H9 (cell line): ENCODE measurements at regions not wholly inside any gene's neighbourhood (a gene's known extent, or its start where the extent isn't known, plus 50 kb on each side); places are given as distances from the start of the nearest gene placed in this dataset.

ENCODE experiments used
- DNase-seq: peaks from one replicate; pipeline ENCODE4 v3.0.0-alpha.2; 2017
- H2AFZ ChIP-seq: one replicate; pipeline ENCODE4 v1.6.1; 2013; ENCODE audit warnings: mild to moderate bottlenecking, low read length, control low read depth, moderate library complexity
- H2AK5ac ChIP-seq: 2 replicates; pipeline ENCODE4 v1.6.1; 2013; ENCODE audit warnings: low read length, control low read depth, mixed read lengths; ENCODE audit not compliant: insufficient read length
- H2BK120ac ChIP-seq: one replicate; pipeline ENCODE4 v1.6.1; 2013; ENCODE audit warnings: low read depth, mild to moderate bottlenecking, low read length, control low read depth, inconsistent platforms; ENCODE audit not compliant: poor library complexity, severe bottlenecking
- H2BK12ac ChIP-seq: 2 replicates; pipeline ENCODE4 v1.6.1; 2013; ENCODE audit warnings: low read length, control low read depth, mixed read lengths, low read depth; ENCODE audit not compliant: insufficient read length
- H2BK15ac ChIP-seq: 2 replicates; pipeline ENCODE4 v1.6.1; 2013; ENCODE audit warnings: low read depth, low read length, control low read depth
- H2BK20ac ChIP-seq: one replicate; pipeline ENCODE4 v1.6.1; 2013; ENCODE audit warnings: low read depth, mild to moderate bottlenecking, low read length, control low read depth, inconsistent platforms; ENCODE audit not compliant: poor library complexity, severe bottlenecking
- H2BK5ac ChIP-seq: 2 replicates; pipeline ENCODE4 v1.6.1; 2013; ENCODE audit warnings: low read length, control low read depth, mixed read lengths; ENCODE audit not compliant: insufficient read length
- H3K14ac ChIP-seq: 2 replicates; pipeline ENCODE4 v1.6.1; 2013; ENCODE audit warnings: low read length, control low read depth; ENCODE audit not compliant: insufficient read depth
- H3K18ac ChIP-seq: 2 replicates; pipeline ENCODE4 v1.6.1; 2013; ENCODE audit warnings: low read depth, mild to moderate bottlenecking, mixed read lengths, low read length, control low read depth; ENCODE audit not compliant: insufficient read length
- H3K23ac ChIP-seq: 2 replicates; pipeline ENCODE4 v1.6.1; 2013; ENCODE audit warnings: low read length, control low read depth, mixed read lengths, low read depth; ENCODE audit not compliant: insufficient read length
- H3K23me2 ChIP-seq: 2 replicates; pipeline ENCODE4 v1.6.1; 2013; ENCODE audit warnings: low read depth, mild to moderate bottlenecking, mixed read lengths, low read length, control low read depth; ENCODE audit not compliant: insufficient read length, poor library complexity, severe bottlenecking
- H3K27ac ChIP-seq: 2 replicates; pipeline ENCODE4 v1.5.1; 2013; ENCODE audit warnings: low read length, control low read depth, mixed read lengths, low read depth; ENCODE audit not compliant: insufficient read length
- H3K27me3 ChIP-seq: 2 replicates; pipeline ENCODE4 v1.6.1; 2013; ENCODE audit warnings: low read length, control low read depth, inconsistent platforms; ENCODE audit not compliant: insufficient read depth
- H3K4ac ChIP-seq: 2 replicates; pipeline ENCODE4 v1.6.1; 2013; ENCODE audit warnings: low read depth, mild to moderate bottlenecking, control low read depth, inconsistent platforms, low read length, moderate library complexity
- H3K4me1 ChIP-seq: 2 replicates; pipeline ENCODE4 v1.6.1; 2013; ENCODE audit warnings: low read length, control low read depth, inconsistent platforms; ENCODE audit not compliant: insufficient read depth
- H3K4me2 ChIP-seq: 2 replicates; pipeline ENCODE4 v1.6.1; 2013; ENCODE audit warnings: low read length, control low read depth, mixed read lengths; ENCODE audit not compliant: insufficient read length, insufficient read depth
- H3K56ac ChIP-seq: 2 replicates; pipeline ENCODE4 v1.6.1; 2013; ENCODE audit warnings: low read depth, mild to moderate bottlenecking, mixed read lengths, low read length, control low read depth; ENCODE audit not compliant: insufficient read length
- H3K79me1 ChIP-seq: 2 replicates; pipeline ENCODE4 v1.6.1; 2013; ENCODE audit warnings: low read depth, mild to moderate bottlenecking, moderate library complexity, low read length, control low read depth, inconsistent platforms; ENCODE audit not compliant: insufficient read depth, poor library complexity, severe bottlenecking
- H3K79me2 ChIP-seq: 2 replicates; pipeline ENCODE4 v1.6.1; 2013; ENCODE audit warnings: low read length, control low read depth, inconsistent platforms; ENCODE audit not compliant: insufficient read depth
- H3K9ac ChIP-seq: 2 replicates; pipeline ENCODE4 v1.6.1; 2013; ENCODE audit warnings: low read length, control low read depth, mixed read lengths; ENCODE audit not compliant: insufficient read length; ENCODE audit errors: extremely low read depth
- H3K9me3 ChIP-seq: one replicate; pipeline ENCODE4 v1.6.1; 2013; ENCODE audit warnings: low read depth, low read length, inconsistent platforms; ENCODE audit not compliant: control insufficient read depth
- H3T11ph ChIP-seq: one replicate; pipeline ENCODE4 v1.6.1; 2013; ENCODE audit warnings: mild to moderate bottlenecking, low read length, control low read depth, inconsistent platforms
- H4K20me1 ChIP-seq: one replicate; pipeline ENCODE4 v1.6.1; 2013; ENCODE audit not compliant: control insufficient read depth, insufficient read length, insufficient read depth
- H4K5ac ChIP-seq: 2 replicates; pipeline ENCODE4 v1.6.1; 2013; ENCODE audit warnings: low read depth, mild to moderate bottlenecking, mixed read lengths, low read length, control low read depth; ENCODE audit not compliant: insufficient read length
- H4K8ac ChIP-seq: replicated peaks from 2 replicates; pipeline ENCODE4 v1.6.1; 2013; ENCODE audit warnings: low read length, control low read depth, mixed read lengths, low read depth; ENCODE audit not compliant: insufficient read length
- H4K91ac ChIP-seq: 2 replicates; pipeline ENCODE4 v1.6.1; 2013; ENCODE audit warnings: low read depth, mild to moderate bottlenecking, moderate library complexity, mixed read lengths, low read length, control low read depth; ENCODE audit not compliant: insufficient read length
- H3K27ac Mint-ChIP-seq, 3 experiments: 2 replicates in 2 of 3; 3 replicates in 1 of 3; pipeline ENCODE4 v1.8.0; 2020 to 2021; ENCODE audit warnings: mixed read lengths in 3 of 3, mild to moderate bottlenecking in 1 of 3, moderate library complexity in 1 of 3
- H3K27me3 Mint-ChIP-seq: 2 replicates; pipeline ENCODE4 v1.8.0; 2021; ENCODE audit warnings: low read depth, mild to moderate bottlenecking, moderate library complexity, mixed read lengths
- H3K36me3 Mint-ChIP-seq, 3 experiments: 2 replicates in 2 of 3; 3 replicates in 1 of 3; pipeline ENCODE4 v1.8.0; 2020 to 2021; ENCODE audit warnings: low read depth in 3 of 3, mixed read lengths in 3 of 3; ENCODE audit not compliant: insufficient read depth in 1 of 3
- H3K4me1 Mint-ChIP-seq, 2 experiments: 2 replicates each; pipeline ENCODE4 v1.8.0; 2020; ENCODE audit warnings: mixed read lengths in 2 of 2
- H3K4me3 Mint-ChIP-seq, 2 experiments: 2 replicates in 1 of 2; 3 replicates in 1 of 2; pipeline ENCODE4 v1.8.0; 2020 to 2021; ENCODE audit warnings: mild to moderate bottlenecking in 2 of 2, mixed read lengths in 2 of 2, moderate library complexity in 1 of 2
- H3K9me3 Mint-ChIP-seq, 2 experiments: 2 replicates in 1 of 2; 3 replicates in 1 of 2; pipeline ENCODE4 v1.8.0; 2020; ENCODE audit warnings: mild to moderate bottlenecking in 2 of 2, mixed read lengths in 2 of 2, moderate library complexity in 1 of 2
- CTCF ChIP-seq: fragments of 200-600 bp; sonication (generic); conservative IDR thresholded peaks from 3 replicates; pipeline ENCODE4 v1.8.0; 2021; ENCODE audit warnings: antibody characterized with exemption, mild to moderate bottlenecking
- WGBS: extraction: QIAGEN DNeasy Blood & Tissue Kit; methylation state at CpG from one replicate; pipeline ENCODE4 v1.1.7; 2013; ENCODE audit warnings: missing lambda C conversion rate, low lambda C conversion rate, mixed read lengths; ENCODE audit not compliant: insufficient read length; ENCODE audit errors: extremely low coverage; 5-methylcytosine and 5-hydroxymethylcytosine counted together

- TF ChIP-seq CTCF: no peak
- WGBS: no CpG with 5 or more reads among the region's 11 CpGs
- H2AK5ac ChIP-seq: no peak overlapping the region
Observed at GRCh38 chr7:128174386-128174785, 66.7 kb upstream of the LEP start.

More at GRCh38 chr7:128174386-128174785, 66.7 kb upstream of the LEP start:
- no peak overlapping the region for H3K9ac ChIP-seq
- Mint-ChIP-seq H3K4me3 (no peak overlapping the region), H3K4me1 (peaks cover 14 to 27% of the 10 kb centered on the region in 2 experiments), H3K9me3 (no peaks in the 10 kb centered on the region; a peak in 1 of 5 replicates), H3K27me3 (peaks cover 90% of the 10 kb centered on the region), H3K36me3 (no peaks in the 10 kb centered on the region), H3K27ac (no peak overlapping the region)
- H2BK120ac ChIP-seq: no peak overlapping the region
- no peaks in the 10 kb centered on the region for H3K23me2 ChIP-seq
- H4K5ac ChIP-seq: no peak overlapping the region
- no peak overlapping the region for H3T11ph ChIP-seq
- H3K9me3 ChIP-seq: no peaks in the 10 kb centered on the region
- H3K56ac ChIP-seq: no peak overlapping the region
- H2BK12ac ChIP-seq: no peak overlapping the region
- no peak overlapping the region for H2BK5ac ChIP-seq
- peaks cover 14% of the 10 kb centered on the region; the same call in 1 of the 2 replicates for H3K27me3 ChIP-seq
- no peak overlapping the region for H4K91ac ChIP-seq
- peak; percentile 20 for DNase-seq
- no peak overlapping the region for H2BK20ac ChIP-seq
- H3K4me2 ChIP-seq: no peak overlapping the region
- no peak overlapping the region for H3K18ac ChIP-seq
- no peaks in the 10 kb centered on the region for H3K79me2 ChIP-seq
- H2AFZ ChIP-seq: no peak overlapping the region
- H3K79me1 ChIP-seq: no peaks in the 10 kb centered on the region
- H3K4ac ChIP-seq: no peak overlapping the region
- no peak overlapping the region for H3K14ac ChIP-seq
- H3K4me1 ChIP-seq: no peaks in the 10 kb centered on the region
- H4K20me1 ChIP-seq: no peaks in the 10 kb centered on the region
- no peak overlapping the region for H3K27ac ChIP-seq
- H4K8ac ChIP-seq: no peak overlapping the region
- no peak overlapping the region for H3K23ac ChIP-seq
- no peak overlapping the region for H2BK15ac ChIP-seq
